GM23338 (cell line): ENCODE measurements at regions not wholly inside any gene's neighbourhood (a gene's known extent, or its start where the extent isn't known, plus 50 kb on each side); places are given as distances from the start of the nearest gene placed in this dataset.

Source experiments
- ATAC-seq: fragments of 200-7000 bp; cut with Tn5 transposase; 3 replicates; pipeline ENCODE4 v1.9.1; 2020
- DNase-seq: peaks from one replicate; pipeline ENCODE4 v3.0.0-alpha.2; 2015; ENCODE audit warnings: low spot score
- H2AFZ ChIP-seq: fragments of 200-600 bp; sonication (generic); 2 replicates; pipeline ENCODE4 v1.8.0; 2016; ENCODE audit warnings: antibody characterized with exemption, mild to moderate bottlenecking, moderate library complexity
- H3F3A ChIP-seq: fragments of 200-600 bp; sonication (generic); replicated peaks from 2 replicates; pipeline ENCODE4 v1.8.0; 2017; ENCODE audit warnings: antibody characterized with exemption, mixed run types, low read depth
- H3K27ac ChIP-seq: fragments of 200-600 bp; sonication (generic); 2 replicates; pipeline ENCODE4 v1.6.1; 2016; ENCODE audit warnings: low read depth
- H3K27me3 ChIP-seq: fragments of 200-600 bp; sonication (generic); 2 replicates; pipeline ENCODE4 v1.8.0; 2016; ENCODE audit warnings: mild to moderate bottlenecking, mixed run types, moderate library complexity; ENCODE audit not compliant: insufficient read depth
- H3K36me3 ChIP-seq: fragments of 200-600 bp; sonication (generic); 2 replicates; pipeline ENCODE4 v1.8.0; 2016; ENCODE audit warnings: mild to moderate bottlenecking; ENCODE audit not compliant: insufficient read depth
- H3K4me1 ChIP-seq: fragments of 200-600 bp; sonication (generic); 2 replicates; pipeline ENCODE4 v1.8.0; 2016; ENCODE audit warnings: mild to moderate bottlenecking, moderate library complexity; ENCODE audit not compliant: insufficient read depth
- H3K4me2 ChIP-seq: fragments of 200-600 bp; sonication (generic); 2 replicates; pipeline ENCODE4 v1.7.1; 2017; ENCODE audit warnings: mixed run types
- H3K4me3 ChIP-seq: fragments of 200-600 bp; sonication (generic); 2 replicates; pipeline ENCODE4 v1.6.1; 2016; ENCODE audit warnings: mixed run types
- H3K79me2 ChIP-seq: fragments of 200-600 bp; sonication (generic); replicated peaks from 2 replicates; pipeline ENCODE4 v1.8.0; 2017; ENCODE audit warnings: mild to moderate bottlenecking; ENCODE audit not compliant: insufficient read depth
- H3K9me2 ChIP-seq: fragments of 200-600 bp; sonication (generic); 2 replicates; pipeline ENCODE4 v1.8.0; 2017; ENCODE audit not compliant: insufficient read depth
- H4K20me1 ChIP-seq: fragments of 200-600 bp; sonication (generic); replicated peaks from 2 replicates; pipeline ENCODE4 v1.8.0; 2017; ENCODE audit warnings: mild to moderate bottlenecking; ENCODE audit not compliant: insufficient read depth
- H3K27ac Mint-ChIP-seq: 2 replicates; pipeline ENCODE4 v1.8.0; 2020; ENCODE audit warnings: inconsistent platforms, mild to moderate bottlenecking, moderate library complexity, mixed read lengths
- H3K27me3 Mint-ChIP-seq: 3 replicates; pipeline ENCODE4 v1.8.0; 2022; ENCODE audit warnings: low read depth, mild to moderate bottlenecking, moderate library complexity, mixed read lengths, inconsistent platforms; ENCODE audit not compliant: insufficient read depth, poor library complexity
- H3K36me3 Mint-ChIP-seq: 3 replicates; pipeline ENCODE4 v1.8.0; 2021; ENCODE audit warnings: low read depth, mild to moderate bottlenecking, inconsistent platforms, moderate library complexity, mixed read lengths
- H3K4me1 Mint-ChIP-seq: 3 replicates; pipeline ENCODE4 v1.8.0; 2020; ENCODE audit warnings: mild to moderate bottlenecking, inconsistent platforms, mixed read lengths
- H3K4me3 Mint-ChIP-seq: 3 replicates; pipeline ENCODE4 v1.8.0; 2021; ENCODE audit warnings: moderate library complexity, mild to moderate bottlenecking, inconsistent platforms, mixed read lengths
- H3K9me3 Mint-ChIP-seq: 3 replicates; pipeline ENCODE4 v1.8.0; 2020; ENCODE audit warnings: moderate library complexity, mild to moderate bottlenecking, inconsistent platforms, mixed read lengths
- CREB1 ChIP-seq: fragments of 250-450 bp; sonication (Bioruptor Pico); IDR thresholded peaks from 2 replicates; pipeline ENCODE4 v1.5.0; 2020; ENCODE audit warnings: low read depth, mild to moderate bottlenecking, moderate library complexity
- EZH2 ChIP-seq: fragments of 200-600 bp; sonication (generic); IDR thresholded peaks from one replicate; pipeline ENCODE4 v1.8.0; 2017; ENCODE audit warnings: antibody characterized with exemption, mild to moderate bottlenecking, low read depth; ENCODE audit not compliant: unreplicated experiment
- EZH2phosphoT487 ChIP-seq: fragments of 200-600 bp; sonication (generic); IDR thresholded peaks from one replicate; pipeline ENCODE4 v1.8.1; 2018; ENCODE audit warnings: antibody characterized with exemption; ENCODE audit not compliant: unreplicated experiment
- JUNB ChIP-seq: IDR thresholded peaks from one replicate; pipeline ENCODE4 v1.6.1; 2016; ENCODE audit warnings: antibody characterized with exemption; ENCODE audit not compliant: unreplicated experiment
- NANOG ChIP-seq: IDR thresholded peaks from 2 replicates; pipeline ENCODE4 v1.6.1; 2016; ENCODE audit warnings: antibody characterized with exemption, borderline replicate concordance
- REST ChIP-seq: IDR thresholded peaks from one replicate; pipeline ENCODE4 v1.6.1; 2018; ENCODE audit warnings: antibody characterized with exemption; ENCODE audit not compliant: unreplicated experiment
- STAT1 ChIP-seq: IDR thresholded peaks from one replicate; pipeline ENCODE4 v1.6.1; 2016; ENCODE audit warnings: antibody characterized with exemption; ENCODE audit not compliant: unreplicated experiment
- ZNF114 ChIP-seq: fragments of 250-450 bp; sonication (Bioruptor Pico); IDR thresholded peaks from 2 replicates; pipeline ENCODE4 v1.5.0; 2020; ENCODE audit warnings: mild to moderate bottlenecking, moderate library complexity
- ZNF331 ChIP-seq: fragments of 250-450 bp; sonication (Bioruptor Pico); IDR thresholded peaks from 2 replicates; pipeline ENCODE4 v1.5.0; 2020; ENCODE audit warnings: low read depth, mild to moderate bottlenecking, moderate library complexity
- ZNF462 ChIP-seq: fragments of 250-450 bp; sonication (Bioruptor Pico); IDR thresholded peaks from 2 replicates; pipeline ENCODE4 v1.5.0; 2020; ENCODE audit warnings: mild to moderate bottlenecking, moderate library complexity

GRCh38 chr12:131561051-131561450 lies 149.8 kb upstream of the SFSWAP start:
- no peak overlapping the region for H3K4me3 Mint-ChIP-seq
- peaks cover 8% of the 10 kb centered on the region for H3K4me1 Mint-ChIP-seq
- H2AFZ ChIP-seq, result no peak overlapping the region
- H3K4me2 ChIP-seq, result no peak overlapping the region
- H3K36me3 Mint-ChIP-seq, result no peaks in the 10 kb centered on the region
- DNase-seq (no peak), ATAC-seq (no peak)
- H3K9me3 Mint-ChIP-seq, result no peaks in the 10 kb centered on the region
- no peaks in the 10 kb centered on the region for H3K79me2 ChIP-seq
- H3F3A ChIP-seq, result no peaks in the 10 kb centered on the region
- no peaks in the 10 kb centered on the region for H4K20me1 ChIP-seq
- no peaks in the 10 kb centered on the region for H3K9me2 ChIP-seq
- H3K27ac ChIP-seq, result no peak overlapping the region
- H3K27ac Mint-ChIP-seq, result no peak overlapping the region
- no peaks in the 10 kb centered on the region for H3K4me1 ChIP-seq
- no peak overlapping the region for H3K4me3 ChIP-seq
- no peaks in the 10 kb centered on the region for H3K27me3 ChIP-seq
- no peaks in the 10 kb centered on the region for H3K36me3 ChIP-seq
- TF ChIP-seq EZH2phosphoT487 (no peak), EZH2 (no peak), ZNF462 (CRISPR knock-in tag) (no peak), NANOG (no peak), REST (no peak), STAT1 (no peak), ZNF114 (CRISPR knock-in tag) (no peak), JUNB (no peak), ZNF331 (CRISPR knock-in tag) (no peak), CREB1 (CRISPR knock-in tag) (no peak)
- peaks cover 10% of the 10 kb centered on the region for H3K27me3 Mint-ChIP-seq
